ENCODE measurements at regions not wholly inside any gene's neighbourhood (a gene's known extent, or its start where the extent isn't known, plus 50 kb on each side); places are given as distances from the start of the nearest gene placed in this dataset.

DNA sequence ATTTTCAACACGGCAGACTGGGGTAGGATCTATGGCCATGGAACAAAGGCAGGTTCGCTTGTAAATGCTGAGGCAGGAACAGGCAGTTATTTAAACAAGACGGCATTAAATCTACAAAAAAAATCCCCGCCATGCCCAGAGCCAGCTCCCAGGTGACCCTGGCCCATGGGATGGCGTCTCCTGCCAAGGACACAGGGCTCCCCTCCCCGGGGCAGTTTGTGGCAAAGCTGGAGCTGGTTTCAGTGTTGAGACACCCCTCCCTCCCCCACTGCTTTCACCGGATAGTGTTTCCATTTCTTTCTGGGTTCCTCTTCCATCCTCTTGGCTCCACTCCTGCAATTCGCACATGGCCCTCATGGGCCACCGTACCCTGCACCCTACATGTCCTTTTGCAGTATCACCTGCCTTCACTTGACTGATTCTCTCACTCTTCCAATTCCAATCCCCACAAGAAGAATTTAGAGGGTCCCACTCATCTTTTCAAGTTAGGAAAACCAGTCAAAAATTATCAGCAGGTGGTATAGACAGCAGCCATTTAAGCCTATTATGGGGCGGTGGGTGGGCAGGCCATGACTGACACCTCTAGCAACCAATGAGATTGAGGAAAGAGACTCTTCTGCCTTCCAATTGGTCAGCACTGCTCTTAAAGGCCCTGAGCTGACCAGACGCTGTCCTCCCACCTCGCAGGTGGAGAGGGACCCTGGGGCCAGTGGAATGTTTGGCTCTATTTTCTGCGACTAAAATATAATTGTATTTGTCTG lies 52.0 kb downstream of the OLIG1 start:
- Histone ChIP-seq H3K9me3 (ENCODE audit: control insufficient read depth, low read length) (no peaks in the 10 kb centered on the region), H3K9ac (no peak overlapping the region), H3K36me3 (ENCODE audit: control insufficient read depth, insufficient read depth, low read length) (no peaks in the 10 kb centered on the region), H3K4me3 (ENCODE audit: low read depth, low read length) (no peak overlapping the region), H3K27me3 (ENCODE audit: control insufficient read depth, insufficient read depth, low read length) (no peaks in the 10 kb centered on the region), H3K27ac (no peak overlapping the region), H3K4me1 (no peaks in the 10 kb centered on the region), H3K79me2 (no peaks in the 10 kb centered on the region), H2AFZ (no peak overlapping the region), H3K4me2 (ENCODE audit: low read length) (no peak overlapping the region)
- TF ChIP-seq, protein P1, sequence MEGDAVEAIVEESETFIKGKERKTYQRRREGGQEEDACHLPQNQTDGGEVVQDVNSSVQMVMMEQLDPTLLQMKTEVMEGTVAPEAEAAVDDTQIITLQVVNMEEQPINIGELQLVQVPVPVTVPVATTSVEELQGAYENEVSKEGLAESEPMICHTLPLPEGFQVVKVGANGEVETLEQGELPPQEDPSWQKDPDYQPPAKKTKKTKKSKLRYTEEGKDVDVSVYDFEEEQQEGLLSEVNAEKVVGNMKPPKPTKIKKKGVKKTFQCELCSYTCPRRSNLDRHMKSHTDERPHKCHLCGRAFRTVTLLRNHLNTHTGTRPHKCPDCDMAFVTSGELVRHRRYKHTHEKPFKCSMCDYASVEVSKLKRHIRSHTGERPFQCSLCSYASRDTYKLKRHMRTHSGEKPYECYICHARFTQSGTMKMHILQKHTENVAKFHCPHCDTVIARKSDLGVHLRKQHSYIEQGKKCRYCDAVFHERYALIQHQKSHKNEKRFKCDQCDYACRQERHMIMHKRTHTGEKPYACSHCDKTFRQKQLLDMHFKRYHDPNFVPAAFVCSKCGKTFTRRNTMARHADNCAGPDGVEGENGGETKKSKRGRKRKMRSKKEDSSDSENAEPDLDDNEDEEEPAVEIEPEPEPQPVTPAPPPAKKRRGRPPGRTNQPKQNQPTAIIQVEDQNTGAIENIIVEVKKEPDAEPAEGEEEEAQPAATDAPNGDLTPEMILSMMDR (IDR thresholded peaks at IDR 0.05): no peak

DNA sequence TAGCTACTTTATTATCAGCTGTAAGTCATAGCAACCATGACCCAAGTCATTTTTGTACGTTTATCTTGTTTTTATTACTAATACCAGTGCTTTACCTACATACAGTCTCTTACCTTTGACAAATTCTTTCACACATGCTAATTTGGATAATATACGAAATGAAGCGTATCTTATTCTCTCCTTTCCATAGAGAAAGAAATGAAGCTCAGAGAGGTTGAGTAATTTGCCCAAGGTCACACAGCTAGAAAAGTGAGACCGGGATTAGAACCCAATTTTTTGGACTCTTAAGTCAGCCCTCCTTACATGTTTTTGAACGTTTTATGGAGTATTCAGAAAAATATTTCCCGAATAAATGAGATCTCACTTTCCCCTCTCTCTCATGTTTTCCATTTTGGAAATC lies 52.6 kb downstream of the OLIG1 start:
- no peaks in the 10 kb centered on the region for H3K27me3 ChIP-seq (ENCODE audit: control insufficient read depth, insufficient read depth, low read length)
- H3K9ac ChIP-seq: no peak overlapping the region
- no peaks in the 10 kb centered on the region for H3K4me1 ChIP-seq
- no peak overlapping the region for H3K27ac ChIP-seq
- H3K9me3 ChIP-seq (ENCODE audit: control insufficient read depth, low read length): no peaks in the 10 kb centered on the region
- no peaks in the 10 kb centered on the region for H3K36me3 ChIP-seq (ENCODE audit: control insufficient read depth, insufficient read depth, low read length)
- no peaks in the 10 kb centered on the region for H3K79me2 ChIP-seq
- no peak overlapping the region for H3K4me3 ChIP-seq (ENCODE audit: low read depth, low read length)
- no peak overlapping the region for H2AFZ ChIP-seq
- no peak overlapping the region for H3K4me2 ChIP-seq (ENCODE audit: low read length)
- TF ChIP-seq, protein P1 (IDR thresholded peaks at IDR 0.05): no peak

DNA sequence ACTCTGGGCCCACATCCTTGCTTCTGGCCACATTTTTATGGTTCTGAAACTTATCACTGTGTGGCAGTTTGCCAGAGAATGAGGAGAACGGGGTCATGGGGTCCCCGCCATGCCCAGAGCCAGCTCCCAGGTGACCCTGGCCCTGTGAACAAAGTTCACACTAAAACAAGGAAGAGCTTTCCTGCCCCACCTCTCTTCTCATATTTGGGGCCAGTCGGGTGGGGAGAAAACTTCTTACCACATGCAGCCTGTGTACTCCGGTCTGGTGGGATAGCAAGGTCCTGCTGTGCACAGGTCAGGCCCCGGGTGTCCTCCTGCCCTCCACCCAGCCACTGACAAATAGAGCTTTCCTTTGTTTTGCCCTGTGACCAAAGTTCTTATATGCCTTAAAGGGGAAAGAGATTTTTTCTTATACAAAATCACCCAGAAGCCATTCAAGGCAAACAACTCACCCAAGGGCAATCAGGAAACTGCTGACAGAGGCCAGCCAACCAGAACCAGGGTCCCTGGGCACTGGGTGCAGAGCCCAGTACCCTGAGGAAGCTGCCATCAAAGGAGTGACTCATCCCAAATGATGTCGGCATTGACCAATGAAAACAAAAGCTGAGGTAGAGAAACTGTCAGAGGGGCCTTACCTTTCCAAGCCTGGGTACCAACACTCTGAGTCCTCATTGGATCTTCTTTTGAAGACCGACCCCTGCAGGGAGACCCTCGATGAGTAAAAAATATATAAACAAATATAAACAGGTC lies 53.6 kb downstream of the OLIG1 start:
- no peak overlapping the region for H3K4me2 ChIP-seq (ENCODE audit: low read length)
- no peaks in the 10 kb centered on the region for H3K27me3 ChIP-seq (ENCODE audit: control insufficient read depth, insufficient read depth, low read length)
- no peaks in the 10 kb centered on the region for H3K36me3 ChIP-seq (ENCODE audit: control insufficient read depth, insufficient read depth, low read length)
- no peaks in the 10 kb centered on the region for H3K4me1 ChIP-seq
- no peaks in the 10 kb centered on the region for H3K9me3 ChIP-seq (ENCODE audit: control insufficient read depth, low read length)
- no peak overlapping the region for H3K4me3 ChIP-seq (ENCODE audit: low read depth, low read length)
- TF ChIP-seq, protein P1 (IDR thresholded peaks at IDR 0.05): no peak
- no peak overlapping the region for H3K9ac ChIP-seq
- H3K79me2 ChIP-seq: no peaks in the 10 kb centered on the region
- no peak overlapping the region for H2AFZ ChIP-seq
- H3K27ac ChIP-seq: no peak overlapping the region

DNA sequence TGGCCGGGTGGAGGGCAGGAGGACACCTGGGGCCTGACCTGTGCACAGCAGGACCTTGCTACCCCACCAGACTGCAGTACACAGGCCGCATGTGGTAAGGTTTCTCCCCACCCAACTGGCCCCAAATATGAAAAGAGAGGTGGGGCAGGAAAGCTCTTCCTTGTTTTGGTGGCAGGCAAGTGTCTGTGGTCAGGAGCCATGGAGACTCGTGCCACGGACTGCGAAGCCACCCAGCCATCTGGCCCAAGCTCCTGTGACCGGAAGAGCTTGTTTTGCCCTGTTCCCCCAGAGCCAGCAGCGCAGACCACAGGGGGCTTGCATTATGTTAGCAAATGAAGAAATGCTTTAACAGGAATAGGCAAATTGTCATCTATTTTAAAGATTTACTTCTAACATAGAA lies 54.9 kb downstream of the OLIG1 start:
- H3K4me1 ChIP-seq: no peaks in the 10 kb centered on the region
- no peak overlapping the region for H2AFZ ChIP-seq
- TF ChIP-seq, protein P1 (IDR thresholded peaks at IDR 0.05): no peak
- no peak overlapping the region for H3K9ac ChIP-seq
- no peaks in the 10 kb centered on the region for H3K79me2 ChIP-seq
- H3K4me2 ChIP-seq (ENCODE audit: low read length): no peak overlapping the region
- H3K4me3 ChIP-seq (ENCODE audit: low read depth, low read length): no peak overlapping the region
- no peak overlapping the region for H3K27ac ChIP-seq
- no peaks in the 10 kb centered on the region for H3K9me3 ChIP-seq (ENCODE audit: control insufficient read depth, low read length)
- no peaks in the 10 kb centered on the region for H3K27me3 ChIP-seq (ENCODE audit: control insufficient read depth, insufficient read depth, low read length)
- no peaks in the 10 kb centered on the region for H3K36me3 ChIP-seq (ENCODE audit: control insufficient read depth, insufficient read depth, low read length)

Data from parathyroid adenoma (tissue), 2 donors.